Stimulated activated CD4-positive, alpha-beta T cell treated with anti-CD3 and anti-CD28 coated beads, Interleukin-2, amount 100 ng/mL, for 24 hours (primary cell): ENCODE measurements at regions not wholly inside any gene's neighbourhood (a gene's known extent, or its start where the extent isn't known, plus 50 kb on each side); places are given as distances from the start of the nearest gene placed in this dataset.

Source experiments
- DNase-seq, 2 donors: peaks; one replicate each; pipeline ENCODE4 v3.0.0-alpha.2; 2020

DNA sequence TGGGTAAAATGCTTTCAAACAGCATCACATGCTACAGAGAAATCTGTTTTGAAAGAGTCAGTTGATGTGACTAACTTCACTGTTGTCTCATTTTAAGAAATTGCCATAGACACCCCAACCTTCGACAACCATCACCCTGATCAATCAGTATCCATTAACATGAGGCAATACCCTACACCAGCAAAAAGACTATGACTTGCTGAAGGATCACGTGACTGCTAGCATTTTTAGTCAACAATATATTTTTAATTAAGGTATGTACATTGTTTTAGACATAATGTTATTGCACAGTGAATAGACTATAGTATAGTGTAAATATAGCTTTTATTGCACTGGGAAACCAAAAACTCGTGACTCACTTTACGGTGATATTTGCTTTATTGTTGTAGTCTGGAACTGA lies 200.0 kb upstream of the ARHGAP24 start:
- DNase-seq = no peak

DNA sequence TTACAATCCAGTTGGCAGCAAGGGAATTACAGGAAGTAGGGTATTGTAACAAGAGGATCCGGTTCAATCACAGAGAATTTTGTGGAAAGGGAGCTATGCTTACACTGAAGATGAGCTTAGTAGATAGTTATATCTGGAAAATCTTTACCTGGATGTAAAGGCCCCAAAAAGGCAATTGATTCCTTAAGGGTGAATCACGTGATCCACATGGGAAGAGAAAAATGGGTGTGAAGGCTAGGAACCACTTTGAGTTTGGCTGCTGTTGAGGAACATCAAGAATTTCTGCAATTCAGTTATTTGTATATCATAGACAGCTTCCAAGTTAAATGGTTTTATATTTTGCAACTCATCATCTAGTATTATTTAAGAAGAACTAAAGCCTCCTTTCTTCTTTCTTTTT lies 194.0 kb upstream of the ARHGAP24 start:
- no peak for DNase-seq

DNA sequence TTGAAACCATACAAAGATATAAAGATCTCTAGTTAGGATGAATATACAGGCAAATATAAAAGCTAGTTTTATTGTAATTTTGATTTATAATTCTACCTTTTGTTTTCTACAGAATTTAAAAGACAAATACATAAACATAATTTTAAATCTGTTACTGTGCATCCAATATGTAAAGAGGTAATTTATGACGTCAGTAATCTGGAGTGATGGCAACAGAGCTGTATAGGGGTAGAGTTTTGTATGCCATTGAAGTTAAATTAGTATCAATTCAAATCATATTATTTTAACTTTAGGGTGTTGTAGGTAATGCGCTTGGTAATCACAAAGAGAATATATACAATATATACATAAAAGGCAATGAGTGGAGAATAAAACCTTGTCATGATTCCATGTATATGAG lies 183.7 kb upstream of the ARHGAP24 start:
- DNase-seq = no peak

DNA sequence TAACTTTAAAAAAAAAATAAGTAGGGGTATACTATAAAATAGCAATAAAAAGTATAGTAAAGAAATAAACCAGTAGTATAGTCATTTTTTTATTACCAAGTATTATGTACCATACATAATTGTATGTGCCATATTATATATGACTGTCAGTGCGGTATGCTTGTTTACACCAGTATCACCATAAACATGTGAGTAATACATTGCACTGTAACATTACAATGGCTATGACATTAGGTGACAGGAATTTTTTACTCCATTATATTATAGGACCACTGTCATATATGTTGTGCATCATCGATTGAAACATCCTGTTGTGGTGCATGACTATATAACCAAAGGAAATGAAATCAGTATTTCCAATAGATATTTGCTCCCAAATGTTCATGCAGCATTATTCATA lies 176.9 kb upstream of the ARHGAP24 start:
- DNase-seq = no peak

DNA sequence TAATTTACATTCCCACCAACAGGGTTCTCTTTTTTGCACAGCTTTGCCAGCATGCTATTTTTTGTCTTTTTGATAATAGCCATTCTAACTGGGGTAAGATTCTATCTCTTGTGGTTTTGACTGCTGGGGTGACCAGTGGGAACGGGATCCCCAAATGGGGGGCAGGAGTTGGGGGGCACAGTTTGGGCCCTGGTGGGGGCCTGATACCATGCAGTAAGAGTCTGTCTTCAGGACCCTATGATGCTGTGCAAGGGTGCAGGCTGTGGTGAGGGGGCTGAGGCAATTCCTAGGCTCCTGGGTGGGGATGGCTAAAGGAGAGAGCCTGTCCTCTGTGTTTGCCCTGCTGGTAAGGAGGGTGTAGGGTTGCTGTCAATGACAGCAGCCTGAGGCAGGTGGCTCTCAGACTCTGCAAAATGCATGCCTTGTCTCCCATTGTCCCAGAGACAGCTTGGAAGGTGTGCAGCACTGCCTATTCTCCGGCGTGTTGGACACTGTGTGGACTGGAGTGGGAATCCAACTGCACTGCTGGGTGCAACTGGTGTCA lies 172.7 kb upstream of the ARHGAP24 start:
- no peak for DNase-seq

DNA sequence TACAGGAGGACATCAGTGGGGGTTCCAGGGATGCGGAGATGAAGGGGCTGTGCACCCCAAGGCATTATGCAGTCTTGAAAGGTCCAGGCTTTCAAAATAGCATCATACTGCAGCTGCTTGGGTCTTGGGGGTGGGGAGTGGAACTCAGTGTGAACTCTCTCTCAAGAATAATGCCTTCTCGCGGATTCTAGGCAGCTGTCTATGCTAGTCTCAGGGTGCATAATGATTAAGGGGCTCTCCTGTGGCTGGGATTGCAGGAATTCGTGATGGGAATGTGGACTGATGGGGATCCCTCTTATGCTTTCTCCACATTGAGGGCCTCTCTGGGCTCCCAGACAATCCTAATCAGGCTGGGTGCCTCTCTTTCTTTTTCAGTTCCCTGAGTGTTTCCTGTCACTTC lies 172.2 kb upstream of the ARHGAP24 start:
- DNase-seq = no peak

DNA sequence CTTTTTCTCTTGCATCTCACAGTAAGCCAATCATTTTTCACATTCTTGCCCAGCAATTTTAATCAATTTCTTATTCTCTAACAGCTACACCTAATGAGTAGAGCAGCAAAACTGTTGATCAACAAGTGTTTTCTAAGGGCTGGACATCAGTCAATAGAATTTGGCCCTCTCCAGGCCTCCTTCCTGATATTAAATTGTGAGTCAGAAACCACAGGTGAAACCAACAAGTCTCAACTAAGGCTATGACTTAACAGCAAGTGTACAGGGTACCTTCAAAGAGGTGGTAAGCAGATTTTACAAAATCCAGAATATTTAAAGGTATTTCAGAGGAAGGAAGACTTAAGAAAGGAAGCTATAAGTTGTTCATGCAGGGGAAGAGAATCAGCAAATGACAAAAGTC lies 156.5 kb upstream of the ARHGAP24 start:
- no peak for DNase-seq

DNA sequence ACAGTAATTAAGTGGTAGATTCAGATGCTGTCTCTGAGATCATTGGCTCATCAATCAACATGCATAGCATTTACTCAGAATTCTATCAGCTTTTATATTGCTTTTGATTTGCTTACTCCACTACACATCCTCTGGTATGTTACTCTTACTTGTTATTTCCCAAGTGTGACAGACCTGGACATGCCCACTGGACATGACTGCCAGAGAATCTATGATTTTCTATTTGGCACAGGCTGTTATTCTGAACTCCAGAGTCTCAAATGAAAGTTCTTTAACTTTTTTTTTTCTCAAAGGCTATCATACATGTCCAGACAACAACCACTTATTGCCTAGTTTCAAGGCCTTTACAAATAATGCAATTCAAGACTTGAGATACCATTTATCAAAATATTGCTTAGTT lies 116.1 kb upstream of the ARHGAP24 start:
- no peak for DNase-seq

DNA sequence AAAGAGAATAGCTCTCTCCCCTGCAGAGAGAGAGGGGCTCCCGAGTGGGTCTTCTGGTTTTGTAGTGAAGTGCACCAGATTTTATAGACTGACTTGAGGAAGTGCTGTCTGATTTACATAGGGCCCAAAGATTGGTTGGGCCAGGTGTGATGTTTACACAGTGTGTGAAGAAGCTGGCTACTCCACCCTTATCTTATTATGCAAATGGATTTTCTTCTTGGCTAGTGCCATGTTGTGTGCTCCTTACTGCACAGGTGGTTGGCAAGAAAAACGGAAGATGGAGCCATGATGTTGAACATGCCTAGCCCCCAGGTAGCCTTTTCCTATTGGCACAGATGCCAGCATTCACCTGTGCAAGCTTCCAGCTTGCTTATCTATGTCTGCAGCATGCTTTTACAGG lies 112.4 kb upstream of the ARHGAP24 start:
- DNase-seq = no peak

DNA sequence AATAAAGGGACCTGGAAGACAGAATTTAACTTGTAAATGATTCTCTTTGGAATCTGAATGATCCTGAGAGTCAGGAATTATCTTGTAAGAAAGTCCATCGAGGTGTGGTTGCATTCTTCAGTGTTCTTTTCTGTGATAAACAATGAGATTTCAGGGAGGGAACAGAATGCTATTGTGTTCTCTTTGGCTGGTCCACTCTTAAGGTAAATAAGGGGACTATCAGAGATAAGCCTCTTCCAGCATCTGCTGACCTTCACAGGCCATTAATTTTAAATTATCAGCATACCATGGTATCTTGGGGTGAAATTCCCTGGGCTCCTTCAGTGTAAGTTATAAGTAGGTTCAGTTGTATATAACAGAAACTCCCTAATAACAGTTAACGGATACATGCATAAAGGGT lies 107.1 kb upstream of the ARHGAP24 start:
- DNase-seq = no peak

DNA sequence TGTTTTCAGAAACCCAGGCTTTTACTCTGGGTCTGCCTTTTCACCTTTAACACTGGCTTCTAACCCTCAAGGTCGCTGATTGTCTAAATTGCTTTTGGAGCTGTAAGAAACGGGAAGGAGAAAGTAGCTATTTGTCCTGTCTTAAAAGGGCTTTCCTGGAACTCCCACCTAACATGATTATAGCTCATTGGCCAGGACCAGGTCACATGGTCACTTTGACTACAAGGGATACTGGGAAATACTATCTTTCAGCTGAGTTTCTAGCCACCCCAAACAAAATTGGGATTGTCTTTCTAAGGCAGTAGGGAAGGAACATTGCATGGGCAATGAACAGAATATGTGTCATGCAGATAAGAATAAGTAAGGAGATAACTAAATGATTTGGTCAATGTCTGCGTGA lies 106.7 kb upstream of the ARHGAP24 start:
- no peak for DNase-seq

DNA sequence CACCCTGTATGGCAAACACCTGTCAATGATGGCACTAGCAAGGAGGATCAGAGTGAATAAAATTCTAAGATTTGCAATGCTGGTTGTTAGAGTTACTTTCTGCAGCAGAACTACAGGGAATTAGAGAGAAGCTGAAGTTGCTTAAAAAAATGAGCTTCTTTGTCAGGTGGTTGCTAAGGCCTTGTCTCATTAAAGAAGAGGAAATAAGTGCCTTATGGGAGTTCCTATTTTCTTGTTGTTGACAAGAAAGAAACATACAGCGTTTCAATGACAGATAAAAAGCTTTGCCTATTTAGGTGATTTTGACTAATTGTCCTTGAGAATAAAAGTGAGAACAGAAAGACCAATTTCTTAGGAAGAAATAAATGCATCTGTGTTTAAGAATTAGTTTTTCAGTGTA lies 106.0 kb upstream of the ARHGAP24 start:
- DNase-seq = no peak

DNA sequence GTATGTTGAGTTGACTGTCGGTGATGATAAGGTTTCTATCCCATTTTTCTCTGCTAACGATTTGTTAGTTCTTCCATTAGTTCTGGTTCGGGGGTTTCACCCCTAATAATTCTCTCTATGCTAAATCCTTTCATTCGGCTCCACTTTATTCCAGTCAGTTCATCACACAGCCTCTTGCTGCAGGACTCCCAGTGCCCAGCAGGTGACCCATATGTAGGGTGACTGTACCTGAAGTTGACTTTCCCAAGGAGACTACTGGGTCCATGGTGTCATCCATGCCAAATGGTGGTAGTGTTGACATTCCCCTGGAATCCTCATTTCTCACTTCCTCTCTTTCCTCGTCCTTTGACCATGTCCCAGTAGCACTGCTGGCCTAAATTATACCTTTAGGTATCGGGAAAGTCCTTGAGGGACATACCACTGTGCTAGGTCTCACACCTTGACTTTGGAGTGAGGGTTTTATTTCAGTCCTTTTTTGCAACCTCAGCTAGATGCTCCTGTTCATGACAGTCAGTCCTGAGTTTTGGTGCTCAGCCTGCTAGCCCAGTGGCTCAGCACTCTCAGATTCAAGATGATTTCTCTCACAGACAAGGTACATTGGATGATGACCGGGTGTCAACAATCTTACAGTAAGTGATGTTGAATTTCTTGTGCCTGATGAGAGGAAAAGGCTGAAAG lies 105.1 kb upstream of the ARHGAP24 start:
- DNase-seq = no peak

DNA sequence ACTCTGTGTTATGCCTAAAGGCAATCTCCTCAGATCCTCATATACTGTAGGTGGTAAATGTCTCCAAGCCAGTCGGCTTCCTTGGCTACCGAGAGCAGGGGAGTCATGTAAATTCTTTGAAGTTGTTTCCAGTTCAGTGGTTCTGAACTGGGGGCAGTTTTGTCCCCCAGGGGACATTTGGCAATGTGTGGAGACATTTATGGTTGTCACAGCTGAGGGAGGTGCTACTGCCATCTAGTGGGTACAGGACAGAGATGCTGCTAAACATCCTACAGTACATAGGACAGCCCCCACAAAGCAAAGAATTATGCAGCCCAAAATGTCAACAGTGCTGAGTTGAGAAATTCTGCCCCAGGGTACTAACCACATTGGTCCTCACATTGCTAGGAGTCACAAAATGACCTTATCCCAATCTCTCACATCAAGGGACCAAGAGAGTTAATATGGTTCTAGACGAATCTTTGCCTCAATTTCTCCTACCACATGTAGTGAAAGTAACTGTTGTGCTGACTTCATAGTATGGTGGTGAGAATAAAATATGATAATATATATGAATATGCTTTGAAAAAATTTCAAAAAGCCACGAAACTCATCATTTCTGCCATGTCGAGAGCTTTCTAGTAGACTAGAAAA lies 104.4 kb upstream of the ARHGAP24 start:
- peak in 1 of 2 donors; percentile 2 for DNase-seq

DNA sequence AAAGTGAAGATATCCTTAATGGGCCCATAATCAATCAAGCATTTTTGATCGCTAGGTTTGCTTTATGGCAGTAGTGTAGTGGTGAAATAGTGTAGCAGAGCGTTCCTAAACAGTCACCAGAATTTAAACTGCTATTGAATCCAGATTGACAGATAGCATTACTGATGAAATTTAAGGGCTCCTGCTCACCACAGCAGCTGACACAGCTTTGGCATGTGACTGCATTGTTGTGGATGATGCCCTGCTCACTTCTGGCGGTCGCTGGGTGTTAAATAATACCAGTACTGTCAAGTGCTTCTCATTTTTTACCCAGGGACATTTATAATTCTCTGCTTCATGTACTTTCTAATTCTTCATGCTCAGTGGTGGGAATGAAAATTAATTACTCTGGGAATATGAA lies 102.0 kb upstream of the ARHGAP24 start:
- no peak for DNase-seq

DNA sequence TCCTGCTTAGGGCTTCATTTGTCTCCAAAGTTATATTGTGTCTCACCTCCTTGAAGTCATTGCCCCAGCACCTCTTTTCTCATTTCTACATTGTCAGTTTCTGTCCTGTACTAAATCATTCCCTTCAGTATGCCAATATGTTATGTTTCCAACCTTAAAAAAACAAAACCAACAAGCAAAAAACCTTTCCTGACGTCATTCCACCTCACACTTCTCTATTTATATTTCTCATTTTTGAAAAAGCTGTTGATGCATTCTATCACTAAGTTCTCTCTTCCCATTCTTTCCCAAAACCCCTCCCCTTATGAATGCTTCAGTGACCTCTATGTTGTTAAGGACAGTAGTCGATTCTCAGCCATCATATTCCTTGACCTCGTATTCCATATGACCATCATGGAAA lies 98.7 kb upstream of the ARHGAP24 start:
- no peak for DNase-seq

DNA sequence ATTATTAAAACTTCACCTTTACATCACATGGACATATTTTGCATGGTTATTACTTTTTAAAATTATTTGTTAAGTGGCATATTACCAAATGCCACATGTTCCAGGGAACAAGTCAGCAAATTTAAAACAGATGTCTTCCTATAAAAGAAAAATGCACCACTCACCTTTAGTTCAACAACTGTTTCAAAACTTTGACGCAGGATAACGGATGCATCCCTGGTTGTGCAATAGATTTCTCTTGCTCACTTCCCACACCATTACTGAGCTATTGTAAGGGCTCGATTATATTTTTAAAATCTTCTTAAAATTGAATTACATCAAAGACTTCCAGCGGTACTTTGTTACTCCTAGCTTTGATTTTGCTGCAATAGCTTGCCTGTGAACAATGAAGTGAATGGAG lies 93.0 kb upstream of the ARHGAP24 start:
- DNase-seq = no peak

DNA sequence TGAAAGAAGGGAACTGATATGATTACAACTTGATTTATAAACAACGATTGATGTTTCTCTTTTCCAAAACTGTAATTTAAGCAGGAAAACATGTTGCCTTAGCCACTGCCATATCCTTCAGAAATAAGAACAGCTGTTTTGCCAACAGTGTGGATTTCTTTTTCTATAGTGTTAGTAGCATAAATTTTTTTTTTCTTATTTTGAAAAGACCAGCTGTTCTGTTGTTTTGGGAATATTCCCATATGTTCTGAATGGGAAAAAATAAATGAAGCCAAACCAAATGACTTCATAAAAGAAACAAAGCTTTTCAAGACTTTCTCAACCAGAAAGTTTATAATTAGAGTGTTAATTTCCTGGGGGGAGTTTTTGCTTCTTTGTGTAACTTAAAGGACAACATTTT lies 83.9 kb upstream of the ARHGAP24 start:
- no peak for DNase-seq

DNA sequence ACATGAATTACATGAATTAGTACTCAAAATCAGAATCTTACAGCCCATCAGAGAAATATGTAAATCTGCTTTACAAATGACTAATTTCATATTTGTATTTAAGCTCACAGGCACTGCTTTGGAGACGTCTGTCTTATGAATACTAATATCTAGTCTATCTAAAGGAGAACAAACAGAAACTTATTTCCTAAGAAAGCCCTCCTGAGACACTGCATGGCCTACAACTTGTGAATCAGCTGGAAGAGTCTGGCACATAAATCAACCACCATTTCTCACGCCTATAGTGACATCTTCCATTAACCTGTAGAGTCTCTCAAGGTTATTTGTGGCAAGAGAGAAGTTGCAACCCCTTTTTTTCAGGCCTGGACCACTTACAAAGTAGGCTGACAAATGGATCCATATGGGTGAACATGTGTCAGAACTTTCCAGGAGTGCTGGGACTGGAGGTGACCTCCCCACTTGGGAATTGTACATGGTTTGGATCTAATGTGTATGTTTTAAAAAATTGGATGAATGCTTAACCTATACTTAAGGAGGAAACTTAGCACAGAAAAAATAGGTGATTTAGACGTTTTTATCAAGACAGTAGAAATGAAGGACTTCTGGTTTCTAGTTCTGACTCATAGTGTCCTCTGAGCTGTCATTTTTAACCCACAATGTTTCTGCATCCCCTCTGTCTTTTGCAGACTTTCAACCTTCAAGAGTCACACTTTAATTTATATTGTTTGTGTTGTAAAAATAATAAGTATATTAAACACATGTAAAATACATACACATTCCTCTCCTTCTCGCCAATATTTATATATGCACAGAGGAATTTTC lies 83.2 kb upstream of the ARHGAP24 start:
- DNase-seq = no peak

DNA sequence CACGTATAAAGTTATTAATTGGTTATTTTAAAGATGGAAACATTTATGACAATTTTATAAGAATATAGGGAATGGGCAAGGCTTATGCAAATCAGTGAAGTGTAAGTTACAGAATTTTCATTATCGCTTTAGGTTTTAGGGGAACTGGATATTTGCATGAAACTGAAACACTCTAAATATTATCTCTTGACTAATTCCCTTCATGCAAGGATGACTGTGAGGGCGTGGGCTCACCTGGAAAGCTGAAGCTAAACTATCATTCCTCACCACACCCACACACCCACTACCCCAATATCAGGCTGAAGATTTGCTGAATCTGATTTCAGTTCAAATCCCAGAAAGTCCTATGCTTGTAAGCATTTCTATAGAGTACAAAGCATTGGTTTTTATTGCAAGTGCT lies 81.7 kb upstream of the ARHGAP24 start:
- DNase-seq = no peak

DNA sequence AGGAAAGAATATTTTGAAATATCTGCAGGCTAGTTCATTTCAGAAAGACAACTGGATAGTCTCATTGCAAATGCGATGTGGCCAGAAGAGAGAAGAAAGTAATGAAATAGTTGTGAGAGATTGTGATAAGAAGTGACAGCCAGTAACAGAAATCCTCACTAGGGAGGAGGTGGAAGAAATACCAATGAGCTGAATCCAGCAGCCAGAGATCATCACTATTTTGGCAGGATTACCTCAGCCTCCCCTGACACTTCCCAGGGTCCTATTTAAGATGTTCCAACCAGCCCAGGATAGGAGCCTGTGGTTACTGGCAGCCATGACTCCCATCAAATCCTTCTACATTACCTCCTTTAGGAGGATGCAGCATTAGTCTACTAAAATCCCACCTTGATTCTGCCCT lies 76.7 kb upstream of the ARHGAP24 start:
- no peak for DNase-seq

DNA sequence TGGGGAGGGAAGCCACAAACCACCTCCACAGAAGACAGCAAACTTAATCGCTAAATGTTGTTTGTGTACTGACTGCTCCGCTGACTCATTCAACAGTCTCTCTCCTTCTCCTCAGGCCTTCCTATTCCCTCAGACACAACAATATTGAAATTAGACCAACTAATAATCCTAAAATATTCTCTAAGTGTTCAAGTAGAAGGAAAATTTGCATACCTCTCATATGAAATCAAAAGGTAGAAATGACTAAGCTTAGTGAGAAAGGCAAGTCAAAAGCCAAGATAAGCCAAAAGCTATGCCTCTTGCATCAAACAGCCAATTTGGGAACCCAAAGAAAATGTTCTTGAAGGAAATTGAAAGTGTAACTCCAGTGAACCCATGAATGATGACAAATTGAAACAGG lies 75.7 kb upstream of the ARHGAP24 start:
- DNase-seq = no peak

DNA sequence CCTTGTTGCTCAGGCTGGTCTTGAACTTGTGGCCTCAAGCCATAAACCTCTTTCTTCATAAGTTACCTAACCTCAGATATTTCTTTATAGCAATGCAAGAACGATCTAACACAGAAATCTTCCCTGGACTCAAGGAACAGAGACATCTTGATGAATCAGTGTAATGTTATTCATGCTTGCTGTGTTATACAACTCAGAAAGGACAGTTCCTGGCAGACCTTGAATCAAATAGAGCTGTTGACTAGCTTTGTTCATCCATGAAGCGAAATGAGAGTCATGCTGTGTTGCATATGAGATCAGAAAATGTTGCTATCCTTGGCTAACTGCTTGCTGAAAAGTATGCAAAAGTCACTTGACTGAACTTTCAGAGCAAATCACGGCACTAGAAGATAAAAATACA lies 72.6 kb upstream of the ARHGAP24 start:
- DNase-seq = no peak

DNA sequence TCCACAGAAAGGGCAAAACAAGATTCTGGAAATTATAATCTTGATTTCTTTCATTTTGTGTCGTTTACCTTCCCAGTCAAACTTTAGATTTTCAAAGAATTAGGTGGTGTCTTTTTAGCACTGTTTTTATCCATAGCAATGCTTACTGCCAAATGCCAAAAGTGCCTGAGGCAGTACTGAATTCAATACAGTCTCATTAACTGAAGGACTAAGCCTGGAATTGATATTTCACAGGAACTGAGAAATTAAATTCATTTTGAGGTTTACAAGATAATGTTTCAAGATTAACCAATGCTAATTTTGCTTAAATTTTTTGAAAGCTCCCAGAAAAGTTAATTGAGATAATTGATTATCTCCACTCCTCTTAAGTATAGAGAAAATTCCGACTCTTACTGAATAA lies 68.8 kb upstream of the ARHGAP24 start:
- DNase-seq = no peak
